ENCODE measurements at regions not wholly inside any gene's neighbourhood (a gene's known extent, or its start where the extent isn't known, plus 50 kb on each side); places are given as distances from the start of the nearest gene placed in this dataset.

GRCh38 chr2:194946826-194947225 is 710.2 kb upstream of the SLC39A10 start:
- TF ChIP-seq CTCF (conservative IDR thresholded peaks at IDR 0.05; ENCODE audit: low read depth, low read length), result no peak
- TF ChIP-seq EZH2 (IDR thresholded peaks at IDR 0.05; ENCODE audit: borderline replicate concordance, low read depth, low read length, poor library complexity, severe bottlenecking), result no peak
